MCF 10A (cell line): ENCODE measurements at regions not wholly inside any gene's neighbourhood (a gene's known extent, or its start where the extent isn't known, plus 50 kb on each side); places are given as distances from the start of the nearest gene placed in this dataset.
"Not testable (repeated sequence)": the region's sequence is repeated elsewhere in the genome, so short reads cannot be mapped to it uniquely, and the experiment has no call there.

Source experiments
- BruUV-seq: library from RNA; stranded (reverse); fragments of 400-500 nt; replicated peaks from 2 replicates; lab custom pipeline; 2021; lab: Mats Ljungman, UMichigan
- CTCF ChIA-PET: fragments of 300-600 bp; sonication (Branson Sonifier 250); formaldehyde crosslinking; extraction: SDS; loops from one replicate; lab custom pipeline; 2021; ENCODE audit warnings: antibody characterized with exemption, inconsistent platforms; lab: Yijun Ruan, JAX
- POLR2A ChIA-PET: fragments of 300-600, 350-650 bp; sonication (Branson Sonifier 250); formaldehyde crosslinking; extraction: SDS; loops from one replicate; lab custom pipeline; 2020; ENCODE audit warnings: antibody characterized with exemption, inconsistent platforms; lab: Yijun Ruan, JAX
- DNase-seq: peaks from one replicate; pipeline ENCODE4 v3.0.0-alpha.2; 2018; ENCODE audit not compliant: unreplicated experiment
- H3K27ac Mint-ChIP-seq: one replicate; pipeline ENCODE4 v1.8.0; 2022; ENCODE audit warnings: mild to moderate bottlenecking, low read depth, mixed read lengths; ENCODE audit not compliant: unreplicated experiment
- H3K27me3 Mint-ChIP-seq: one replicate; pipeline ENCODE4 v1.8.0; 2022; ENCODE audit warnings: mixed read lengths; ENCODE audit not compliant: insufficient read depth, unreplicated experiment
- H3K36me3 Mint-ChIP-seq: one replicate; pipeline ENCODE4 v1.8.0; 2022; ENCODE audit warnings: mild to moderate bottlenecking, moderate library complexity, mixed read lengths; ENCODE audit not compliant: insufficient read depth, unreplicated experiment
- H3K4me1 Mint-ChIP-seq: one replicate; pipeline ENCODE4 v1.8.0; 2022; ENCODE audit warnings: mixed read lengths; ENCODE audit not compliant: insufficient read depth, unreplicated experiment
- H3K4me3 Mint-ChIP-seq: one replicate; pipeline ENCODE4 v1.8.0; 2022; ENCODE audit warnings: mild to moderate bottlenecking, moderate library complexity, mixed read lengths; ENCODE audit not compliant: unreplicated experiment
- H3K9me3 Mint-ChIP-seq: one replicate; pipeline ENCODE4 v1.8.0; 2022; ENCODE audit warnings: mixed read lengths; ENCODE audit not compliant: unreplicated experiment
- intact Hi-C: fragments of 100-400 bp; cut with micrococcal nuclease; formaldehyde crosslinking; loops from 2 replicates; pipeline ENCODE4 v1.14.1; 2022
- TF ChIP-seq, protein P1 (sequence below): fragments of 200-600 bp; IDR thresholded peaks from one replicate; pipeline ENCODE4 v1.8.0; 2022; ENCODE audit warnings: antibody characterized with exemption, mild to moderate bottlenecking; ENCODE audit not compliant: unreplicated experiment

DNA sequence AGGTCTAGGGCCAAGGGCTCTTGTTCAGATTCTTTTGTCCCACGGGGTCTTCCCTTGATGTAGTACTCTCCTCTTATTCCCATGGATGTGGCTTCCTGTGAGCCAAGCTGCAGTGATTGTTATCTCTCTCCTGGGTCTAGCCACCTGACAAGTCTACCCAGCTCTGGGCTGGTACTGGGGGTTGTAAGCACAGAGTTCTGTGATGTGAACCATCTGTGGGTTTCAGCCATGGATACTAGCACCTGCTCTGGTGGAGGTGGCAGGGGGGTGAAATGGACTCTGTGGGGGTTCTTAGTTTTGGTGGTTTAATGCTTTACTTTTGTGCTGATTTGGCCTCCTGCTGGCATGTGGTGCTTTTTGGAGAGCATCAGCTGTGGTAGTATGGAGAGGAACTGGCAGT, 350.8 kb downstream of the DNAJB9 start:
- Mint-ChIP-seq H3K27me3 (no peaks in the 10 kb centered on the region), H3K4me3 (no peak overlapping the region), H3K4me1 (no peaks in the 10 kb centered on the region), H3K27ac (no peak overlapping the region), H3K36me3 (no peaks in the 10 kb centered on the region), H3K9me3 (peaks cover 24% of the 10 kb centered on the region)
- TF ChIP-seq, protein P1, sequence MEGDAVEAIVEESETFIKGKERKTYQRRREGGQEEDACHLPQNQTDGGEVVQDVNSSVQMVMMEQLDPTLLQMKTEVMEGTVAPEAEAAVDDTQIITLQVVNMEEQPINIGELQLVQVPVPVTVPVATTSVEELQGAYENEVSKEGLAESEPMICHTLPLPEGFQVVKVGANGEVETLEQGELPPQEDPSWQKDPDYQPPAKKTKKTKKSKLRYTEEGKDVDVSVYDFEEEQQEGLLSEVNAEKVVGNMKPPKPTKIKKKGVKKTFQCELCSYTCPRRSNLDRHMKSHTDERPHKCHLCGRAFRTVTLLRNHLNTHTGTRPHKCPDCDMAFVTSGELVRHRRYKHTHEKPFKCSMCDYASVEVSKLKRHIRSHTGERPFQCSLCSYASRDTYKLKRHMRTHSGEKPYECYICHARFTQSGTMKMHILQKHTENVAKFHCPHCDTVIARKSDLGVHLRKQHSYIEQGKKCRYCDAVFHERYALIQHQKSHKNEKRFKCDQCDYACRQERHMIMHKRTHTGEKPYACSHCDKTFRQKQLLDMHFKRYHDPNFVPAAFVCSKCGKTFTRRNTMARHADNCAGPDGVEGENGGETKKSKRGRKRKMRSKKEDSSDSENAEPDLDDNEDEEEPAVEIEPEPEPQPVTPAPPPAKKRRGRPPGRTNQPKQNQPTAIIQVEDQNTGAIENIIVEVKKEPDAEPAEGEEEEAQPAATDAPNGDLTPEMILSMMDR: no peak
- intact Hi-C loops: no loop called here
- POLR2A ChIA-PET: no interaction called here
- BruUV-seq: no TSS peak
- CTCF ChIA-PET: interaction anchor here (0.5 to 0.6 kb wide), 3 partner anchors 13 to 585 kb away, joined by 3 to 4 read pairs (median 3); no protein-coding TSS in a partner anchor
- DNase-seq: no peak

GRCh38 chr7:108943048-108943447, 373.4 kb downstream of the DNAJB9 start:
- H3K36me3 Mint-ChIP-seq, H3K27ac Mint-ChIP-seq, H3K4me3 Mint-ChIP-seq, intact Hi-C loops, CTCF ChIA-PET, DNase-seq, POLR2A ChIA-PET, BruUV-seq, H3K4me1 Mint-ChIP-seq: not testable (repeated sequence)
- Mint-ChIP-seq H3K9me3 (peaks cover 22% of the 10 kb centered on the region), H3K27me3 (peaks cover 29% of the 10 kb centered on the region)

DNA sequence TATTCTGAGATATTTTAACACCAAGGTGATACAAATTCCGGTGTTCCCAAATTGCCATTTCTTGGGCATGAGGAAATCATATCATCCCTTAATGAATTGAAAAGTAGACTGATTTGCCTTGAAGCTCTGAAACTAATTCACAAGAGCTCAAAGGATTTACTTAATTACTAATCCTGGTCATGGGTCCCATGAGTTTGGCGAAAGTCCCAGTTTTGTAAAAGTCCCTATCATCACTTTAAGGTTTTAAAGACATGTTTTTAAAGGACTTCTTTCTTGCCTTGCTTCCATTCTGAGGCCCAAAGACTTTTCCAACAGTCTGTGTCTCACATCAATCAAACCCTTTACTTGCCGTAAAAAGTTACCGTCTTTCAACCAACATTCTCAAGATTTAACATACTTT, 377.9 kb downstream of the DNAJB9 start:
- Mint-ChIP-seq H3K27ac (no peak overlapping the region), H3K9me3 (peaks cover 14% of the 10 kb centered on the region), H3K27me3 (peaks cover 39% of the 10 kb centered on the region), H3K4me3 (no peak overlapping the region), H3K36me3 (no peaks in the 10 kb centered on the region), H3K4me1 (no peaks in the 10 kb centered on the region)
- DNase-seq: no peak
- intact Hi-C loops: no loop called here
- ChIA-PET CTCF (no interaction called here), POLR2A (no interaction called here)
- BruUV-seq: no TSS peak
- TF ChIP-seq, protein P1: no peak

GRCh38 chr7:108972004-108972403, 402.3 kb downstream of the DNAJB9 start:
- peaks cover 68% of the 10 kb centered on the region for H3K27me3 Mint-ChIP-seq
- H3K36me3 Mint-ChIP-seq: no peaks in the 10 kb centered on the region
- no peak overlapping the region for H3K27ac Mint-ChIP-seq
- no TSS peak for BruUV-seq
- no peak for DNase-seq
- H3K9me3 Mint-ChIP-seq: no peaks in the 10 kb centered on the region
- intact Hi-C loops: no loop called here
- H3K4me3 Mint-ChIP-seq: no peak overlapping the region
- TF ChIP-seq, protein P1: no peak
- ChIA-PET CTCF (interaction anchor here (0.7 kb wide), 1 partner anchor 777 kb away, joined by 4 read pairs; no protein-coding TSS in a partner anchor), POLR2A (no interaction called here)
- no peaks in the 10 kb centered on the region for H3K4me1 Mint-ChIP-seq

GRCh38 chr7:108973075-108973474, 403.4 kb downstream of the DNAJB9 start:
- H3K9me3 Mint-ChIP-seq: no peaks in the 10 kb centered on the region
- H3K27ac Mint-ChIP-seq: no peak overlapping the region
- no peaks in the 10 kb centered on the region for H3K4me1 Mint-ChIP-seq
- ChIA-PET POLR2A (no interaction called here), CTCF (no interaction called here)
- H3K4me3 Mint-ChIP-seq: no peak overlapping the region
- peak; percentile 8 for DNase-seq
- no peaks in the 10 kb centered on the region for H3K36me3 Mint-ChIP-seq
- intact Hi-C loops: no loop called here
- peaks cover 58% of the 10 kb centered on the region for H3K27me3 Mint-ChIP-seq
- no TSS peak for BruUV-seq
- TF ChIP-seq, protein P1: no peak
